Nucleus accumbens (tissue), 56 donors: ENCODE measurements at regions not wholly inside any gene's neighbourhood (a gene's known extent, or its start where the extent isn't known, plus 50 kb on each side); places are given as distances from the start of the nearest gene placed in this dataset.
"Not testable (repeated sequence)": the region's sequence is repeated elsewhere in the genome, so short reads cannot be mapped to it uniquely, and the experiment has no call there.

Experiments
- DNase-seq, 56 donors: peaks; one replicate each; lab custom pipeline; 2025; lab: John Stamatoyannopoulos, UW

DNA sequence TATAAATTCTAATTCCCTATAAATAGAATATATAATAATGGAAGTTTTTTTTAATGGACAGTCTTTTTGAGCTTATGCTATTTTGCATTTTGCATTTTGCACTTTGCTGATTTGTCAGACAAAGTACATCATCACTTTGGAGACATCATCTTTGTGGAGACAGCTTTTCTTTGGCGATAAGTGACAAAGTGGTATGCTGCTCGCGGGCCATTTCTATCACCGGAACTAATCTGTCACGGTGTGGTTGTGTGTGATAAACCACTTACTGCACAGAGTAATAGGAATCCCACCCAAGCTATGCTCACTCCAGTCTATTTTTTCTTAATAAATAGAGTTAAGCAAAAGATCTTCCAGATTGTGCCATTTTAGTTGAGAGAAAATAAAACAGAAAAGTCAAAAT, 133.1 kb downstream of the MACIR start:
- no peak for DNase-seq

GRCh38 chr5:103389846-103390245, 131.3 kb downstream of the MACIR start:
- DNase-seq, result peak in 2 of 56 donors; percentile 17 to 27

DNA sequence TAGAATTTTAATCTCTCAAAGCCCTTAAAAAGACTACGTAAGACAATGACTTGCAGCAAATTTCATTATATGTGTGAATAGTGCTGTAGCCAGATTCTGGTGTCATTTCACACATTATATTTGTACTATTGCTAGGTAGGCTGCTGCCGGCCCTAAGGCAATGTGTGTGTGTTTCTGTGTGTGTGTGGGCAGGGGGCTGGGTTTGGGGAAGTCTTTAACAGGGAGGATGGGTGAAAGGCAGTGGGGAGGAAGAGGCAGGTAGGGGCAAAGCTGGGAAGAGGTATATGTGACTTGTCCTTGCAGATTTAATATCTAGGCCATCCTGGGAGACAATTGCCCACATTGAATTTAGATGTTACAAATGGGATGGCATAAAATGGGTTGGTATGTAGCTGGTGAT, 130.8 kb downstream of the MACIR start:
- DNase-seq, result no peak

DNA sequence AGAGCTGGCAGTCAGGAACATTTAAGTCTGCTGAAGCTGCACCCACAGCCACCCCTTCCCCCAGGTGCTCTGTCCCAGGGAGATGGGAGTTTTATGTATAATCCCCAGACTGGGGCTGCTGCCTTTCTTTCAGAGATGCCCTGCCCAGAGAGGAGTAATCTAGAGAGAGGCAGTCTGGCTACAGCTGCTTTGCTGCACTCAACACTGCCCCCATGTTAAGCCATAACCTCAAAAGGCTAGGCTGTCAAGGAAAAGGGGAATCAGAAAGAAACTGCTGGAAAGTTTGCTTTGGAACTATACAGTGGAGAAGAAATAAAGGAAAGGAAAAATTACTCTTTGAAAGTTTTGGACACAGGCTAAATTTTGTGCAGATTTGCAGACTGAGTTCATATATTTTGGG, 127.2 kb downstream of the MACIR start:
- DNase-seq, result no peak

GRCh38 chr5:103377638-103378037, 119.1 kb downstream of the MACIR start:
- DNase-seq, result not testable (repeated sequence)

DNA sequence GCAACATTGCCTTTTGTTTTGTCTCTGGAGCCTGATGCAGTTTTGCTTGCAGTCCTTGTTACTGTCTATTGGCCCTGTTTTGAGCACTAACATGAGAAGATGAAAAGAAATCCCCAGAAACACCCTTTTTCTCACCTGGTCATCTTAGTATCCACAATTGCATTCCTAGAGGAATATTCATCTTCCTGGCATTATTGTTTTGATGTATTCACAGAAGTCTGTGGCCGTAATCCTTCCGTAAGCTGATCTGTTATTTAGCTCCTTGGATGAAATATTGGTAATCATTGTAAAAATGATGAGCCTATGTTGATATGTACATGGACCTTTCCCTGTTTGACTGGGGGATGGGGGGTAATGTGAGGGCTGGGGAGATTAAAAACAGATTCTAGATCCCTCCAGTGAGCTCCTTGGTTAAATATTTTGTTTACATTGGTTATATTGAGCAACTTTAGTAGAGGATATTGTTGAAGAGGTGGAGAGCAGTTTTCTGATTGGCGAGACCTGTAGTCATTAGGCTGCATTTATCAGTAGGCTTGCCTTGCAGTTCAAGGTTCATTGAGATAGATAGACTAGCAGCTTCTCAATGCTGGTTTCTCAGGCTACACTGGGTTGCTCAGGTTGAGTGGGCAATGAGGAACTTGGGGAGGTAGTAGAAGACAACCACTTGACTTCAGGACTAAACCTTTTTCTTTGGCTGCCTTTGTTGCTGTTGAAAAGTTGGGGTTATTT, 117.5 kb downstream of the MACIR start:
- no peak for DNase-seq

DNA sequence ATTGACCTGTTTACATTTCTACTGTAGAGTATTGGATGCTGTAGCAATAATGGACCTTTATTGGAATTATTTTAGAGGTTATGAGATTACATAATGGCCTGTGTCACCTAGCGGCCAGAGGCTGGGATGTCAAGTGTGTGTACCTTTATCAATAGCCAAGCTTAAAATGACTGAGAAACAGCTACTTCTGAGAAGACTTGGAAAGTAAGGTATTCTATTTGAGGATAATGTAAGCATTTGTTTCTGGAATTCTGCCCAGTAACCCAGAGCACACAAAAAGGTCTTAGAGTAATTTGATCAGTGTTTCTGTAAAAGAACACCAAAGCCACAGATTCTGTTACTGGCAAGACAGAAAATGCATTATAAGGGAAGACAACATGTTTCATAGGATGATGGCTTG, 116.8 kb downstream of the MACIR start:
- DNase-seq, result no peak

DNA sequence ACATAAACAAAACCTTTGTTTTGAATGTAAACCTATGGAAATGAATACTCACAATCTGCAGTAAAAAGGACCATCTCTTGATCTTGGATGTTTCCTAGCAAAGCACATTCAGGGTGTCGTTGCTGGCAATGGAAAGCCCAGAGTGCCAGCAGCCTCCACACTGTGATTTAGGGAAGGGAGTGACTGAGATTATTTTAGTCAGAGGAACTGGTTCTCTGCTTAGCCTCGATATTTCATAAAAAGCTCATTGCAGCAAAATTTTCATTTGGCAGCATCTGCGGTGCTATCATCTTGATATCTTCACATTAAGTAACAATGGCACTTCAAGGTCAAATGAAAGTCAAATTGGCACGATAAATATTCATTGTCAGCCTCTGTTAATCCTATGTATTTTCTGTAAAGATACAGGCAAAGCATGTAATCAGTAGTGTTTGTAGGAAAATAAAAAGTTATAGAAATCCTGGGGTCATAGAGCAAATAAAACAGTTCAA, 116.0 kb downstream of the MACIR start:
- DNase-seq, result peak in 4 of 56 donors; percentile 9 to 17 (median 14)

GRCh38 chr5:103373597-103374472, 115.3 kb downstream of the MACIR start:
- DNase-seq, result peak in 11 of 56 donors; percentile 10 to 57 (median 22)

GRCh38 chr5:103371046-103371607, 112.6 kb downstream of the MACIR start:
- no peak for DNase-seq

- DNase-seq, result no peak
These were observed 110.9 kb downstream of the MACIR start for GRCh38 chr5:103369125-103370120.

- no peak for DNase-seq
These were observed 109.1 kb downstream of the MACIR start for GRCh38 chr5:103367702-103368101.

- DNase-seq, result no peak
These were observed 108.5 kb downstream of the MACIR start for GRCh38 chr5:103366918-103367549.

GRCh38 chr5:103364074-103364473, 105.5 kb downstream of the MACIR start:
- no peak for DNase-seq

DNA sequence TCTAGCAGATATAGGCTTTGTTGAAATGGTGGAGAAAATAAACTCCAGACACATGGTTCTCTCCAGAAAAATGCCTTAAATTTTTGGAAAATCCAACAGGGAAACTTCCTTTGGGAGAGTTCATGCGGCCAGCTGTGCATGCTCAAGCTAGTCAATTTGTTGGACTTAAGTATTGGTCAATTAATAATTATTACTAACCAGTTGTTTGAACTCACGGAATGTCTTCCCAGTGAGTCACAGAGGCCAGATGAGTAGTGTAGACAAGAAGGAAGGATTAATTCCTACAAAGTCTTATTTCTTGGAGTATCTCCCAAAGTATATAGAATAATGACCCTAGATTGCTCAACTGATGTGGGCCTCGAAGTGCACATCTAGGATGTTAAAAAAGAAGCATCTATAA, 103.6 kb downstream of the MACIR start:
- DNase-seq, result no peak

DNA sequence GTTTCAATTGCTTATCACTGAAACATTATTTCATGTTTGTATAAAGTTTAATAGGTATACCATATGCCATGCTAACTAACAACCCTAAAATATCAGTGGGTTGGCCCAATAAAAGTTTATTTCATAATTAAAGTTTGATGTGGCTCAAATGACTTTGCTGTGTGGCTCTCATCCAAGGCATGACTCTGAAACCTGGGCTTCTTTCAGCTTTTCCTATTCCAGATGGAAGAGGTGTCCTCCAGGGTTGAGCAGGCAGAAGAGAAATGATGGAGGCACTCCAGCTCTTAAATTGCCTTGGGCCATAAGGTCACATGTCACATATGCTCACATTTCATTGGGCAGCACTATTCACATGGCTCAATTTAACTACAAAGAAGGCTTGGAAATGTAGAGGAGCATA, 101.9 kb downstream of the MACIR start:
- no peak for DNase-seq

DNA sequence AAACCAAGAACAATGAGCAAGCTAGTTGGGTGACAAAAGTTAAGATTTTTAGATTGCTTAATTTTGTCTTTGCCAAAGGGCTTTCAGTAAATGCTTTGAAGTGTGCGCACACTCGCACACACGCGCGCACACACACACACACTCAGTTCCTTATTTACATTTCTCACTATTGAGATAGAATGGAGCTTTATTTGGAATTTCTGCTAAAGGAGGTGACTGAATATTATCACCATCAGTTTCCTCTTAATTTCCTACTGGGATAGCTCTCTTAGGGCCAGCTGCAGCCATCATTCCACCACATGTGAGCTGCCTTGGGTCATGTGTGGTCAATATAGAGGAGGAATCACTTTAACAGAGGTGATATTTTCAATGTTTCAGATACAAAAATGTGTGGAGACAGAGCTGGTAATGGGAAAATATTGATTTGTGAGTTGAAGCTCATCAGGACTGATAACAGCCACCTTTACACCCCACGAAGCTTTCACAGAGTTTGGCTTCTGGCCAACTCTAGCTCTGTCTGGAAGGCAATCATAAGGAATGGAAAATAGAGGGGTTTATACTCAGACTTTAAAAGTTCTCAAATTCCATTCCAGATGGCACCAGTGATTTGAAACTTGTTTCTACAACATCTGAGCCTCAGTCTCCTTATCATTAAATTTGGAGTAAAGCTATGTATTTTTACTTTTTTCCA, 99.9 kb downstream of the MACIR start:
- DNase-seq, result no peak

DNA sequence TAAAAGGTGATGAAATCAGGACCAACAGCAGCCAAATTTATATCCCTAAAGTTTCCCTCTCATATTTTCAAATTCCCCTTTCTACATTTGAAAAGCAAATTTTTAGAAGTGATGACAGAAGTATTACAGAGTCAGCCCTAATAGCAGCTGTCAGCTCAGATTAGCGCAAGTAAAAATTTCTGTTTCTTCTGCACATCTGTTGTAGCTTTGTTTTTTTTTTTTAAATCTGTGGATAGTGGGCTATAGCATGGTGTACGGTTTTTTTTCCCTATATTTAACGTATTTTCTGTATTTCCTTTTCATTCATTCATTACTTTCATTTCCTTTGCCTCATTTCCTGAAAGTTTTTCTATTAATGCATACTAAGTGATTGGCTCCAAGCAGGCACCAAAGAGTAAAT, 99.1 kb downstream of the MACIR start:
- DNase-seq, result no peak
